Mucosa of descending colon (tissue), 3 donors: ENCODE measurements at regions not wholly inside any gene's neighbourhood (a gene's known extent, or its start where the extent isn't known, plus 50 kb on each side); places are given as distances from the start of the nearest gene placed in this dataset.

Source experiments
- ATAC-seq: fragments of 200-7000 bp; cut with Tn5 transposase; one replicate; pipeline ENCODE4 v1.9.1; 2020; ENCODE audit warnings: mild to moderate bottlenecking, moderate library complexity
- DNase-seq, 3 donors: peaks; one replicate each; pipeline ENCODE4 v3.0.0-alpha.2; 2020
- H3K36me3 ChIP-seq: fragments of 200-600 bp; one replicate; pipeline ENCODE4 v1.8.0; 2021; ENCODE audit warnings: low read depth, mild to moderate bottlenecking
- H3K4me1 ChIP-seq: fragments of 200-600 bp; one replicate; pipeline ENCODE4 v1.8.0; 2021; ENCODE audit warnings: low read depth, mild to moderate bottlenecking
- H3K4me3 ChIP-seq: fragments of 200-600 bp; one replicate; pipeline ENCODE4 v1.8.0; 2021; ENCODE audit warnings: mild to moderate bottlenecking
- H3K9me3 ChIP-seq: fragments of 200-600 bp; one replicate; pipeline ENCODE4 v1.8.0; 2021; ENCODE audit warnings: mild to moderate bottlenecking
- intact Hi-C, 2 donors: fragments of 100-400 bp; cut with DNase I in 1 of 2; cut with micrococcal nuclease in 1 of 2; formaldehyde crosslinking; loops; one replicate each; pipeline versions ENCODE4 v1.11.0 to v1.11.1; 2022; cut with DNase I, micrococcal nuclease
- TF ChIP-seq, protein P1 (sequence below): fragments of 200-600 bp; IDR thresholded peaks from one replicate; pipeline ENCODE4 v1.8.0; 2022; ENCODE audit warnings: antibody characterized with exemption, mild to moderate bottlenecking
- donor health status: DM: no; HTN: no; CAD: no; lungs with moderate emphysema.
- donor health status: DM: no; HTN: no; CAD: no.
- donor health status: DM: no; HTN: yes; CAD: no.

DNA sequence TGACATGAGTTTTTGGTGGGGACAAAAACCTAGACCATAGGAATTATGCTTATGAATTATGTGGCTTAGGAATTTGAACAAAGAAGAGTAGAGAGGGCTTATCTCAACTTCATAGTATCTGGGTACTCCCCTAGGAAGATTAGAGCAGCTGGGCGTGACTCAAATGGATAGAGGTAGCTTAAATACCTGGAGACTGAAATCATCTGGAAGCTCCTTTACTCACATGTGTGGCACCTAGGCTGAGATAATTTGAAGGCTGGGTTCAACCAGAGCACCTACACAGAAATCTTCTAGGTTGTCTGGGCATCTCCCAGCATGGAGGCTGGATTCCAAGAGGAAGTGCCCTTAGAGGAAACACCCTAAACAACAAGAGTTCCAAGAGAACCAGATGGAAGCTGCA is 393.9 kb downstream of the ADAMTS20 start:
- TF ChIP-seq, protein P1, sequence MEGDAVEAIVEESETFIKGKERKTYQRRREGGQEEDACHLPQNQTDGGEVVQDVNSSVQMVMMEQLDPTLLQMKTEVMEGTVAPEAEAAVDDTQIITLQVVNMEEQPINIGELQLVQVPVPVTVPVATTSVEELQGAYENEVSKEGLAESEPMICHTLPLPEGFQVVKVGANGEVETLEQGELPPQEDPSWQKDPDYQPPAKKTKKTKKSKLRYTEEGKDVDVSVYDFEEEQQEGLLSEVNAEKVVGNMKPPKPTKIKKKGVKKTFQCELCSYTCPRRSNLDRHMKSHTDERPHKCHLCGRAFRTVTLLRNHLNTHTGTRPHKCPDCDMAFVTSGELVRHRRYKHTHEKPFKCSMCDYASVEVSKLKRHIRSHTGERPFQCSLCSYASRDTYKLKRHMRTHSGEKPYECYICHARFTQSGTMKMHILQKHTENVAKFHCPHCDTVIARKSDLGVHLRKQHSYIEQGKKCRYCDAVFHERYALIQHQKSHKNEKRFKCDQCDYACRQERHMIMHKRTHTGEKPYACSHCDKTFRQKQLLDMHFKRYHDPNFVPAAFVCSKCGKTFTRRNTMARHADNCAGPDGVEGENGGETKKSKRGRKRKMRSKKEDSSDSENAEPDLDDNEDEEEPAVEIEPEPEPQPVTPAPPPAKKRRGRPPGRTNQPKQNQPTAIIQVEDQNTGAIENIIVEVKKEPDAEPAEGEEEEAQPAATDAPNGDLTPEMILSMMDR: no peak
- Histone ChIP-seq H3K9me3 (peaks cover 11% of the 10 kb centered on the region), H3K4me3 (no peak overlapping the region), H3K36me3 (no peaks in the 10 kb centered on the region), H3K4me1 (no peaks in the 10 kb centered on the region)
- intact Hi-C loops: no loop called here
- DNase-seq (no peak), ATAC-seq (no peak)

DNA sequence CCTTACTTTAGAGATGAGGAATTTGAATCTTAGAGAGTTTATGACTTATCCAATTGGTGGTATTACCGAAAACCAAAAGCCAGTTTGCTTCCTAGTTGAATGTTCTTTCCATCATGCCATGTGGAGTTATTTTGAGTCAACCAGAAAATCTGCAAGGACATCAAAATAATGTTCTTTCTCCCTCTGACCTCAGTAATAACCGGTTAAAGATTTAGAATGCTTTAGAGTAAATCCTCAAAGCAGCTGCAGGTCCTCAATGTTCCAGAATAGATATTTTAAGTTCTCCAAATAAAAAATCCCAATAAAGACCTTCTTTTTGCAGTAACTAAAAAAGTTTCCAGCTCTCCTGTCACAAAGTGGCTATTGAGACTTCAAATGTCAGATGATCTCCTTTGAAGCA is 396.6 kb downstream of the ADAMTS20 start:
- no peaks in the 10 kb centered on the region for H3K36me3 ChIP-seq
- H3K4me1 ChIP-seq: no peaks in the 10 kb centered on the region
- TF ChIP-seq, protein P1: no peak
- no peak overlapping the region for H3K4me3 ChIP-seq
- ATAC-seq (no peak), DNase-seq (no peak)
- intact Hi-C loops: no loop called here
- H3K9me3 ChIP-seq: peaks cover 9% of the 10 kb centered on the region

DNA sequence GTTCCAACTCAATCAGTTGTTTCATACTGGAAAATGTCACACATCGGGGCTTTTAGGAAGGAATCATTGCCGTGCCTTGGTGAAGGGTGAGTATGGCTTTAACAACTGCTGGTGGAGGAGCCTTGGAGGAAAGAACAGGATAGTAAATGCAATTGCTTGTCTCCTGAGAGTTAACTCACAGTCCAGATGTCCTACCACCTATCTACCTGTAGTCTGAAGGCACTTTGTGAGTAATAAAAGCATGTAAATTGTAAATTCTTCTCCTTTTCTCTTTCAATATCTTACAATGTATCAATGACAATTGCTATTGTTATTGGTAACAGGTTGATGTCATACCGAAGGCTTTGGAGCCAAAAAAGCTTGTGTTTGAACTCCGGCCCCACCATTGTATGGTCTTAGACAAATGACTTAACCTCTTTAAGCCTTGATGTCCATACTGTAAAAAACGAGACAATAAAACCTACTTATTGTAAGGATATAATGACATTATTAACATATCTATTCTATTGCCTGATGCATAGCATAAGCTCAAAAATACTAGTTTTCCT is 397.4 kb downstream of the ADAMTS20 start:
- ATAC-seq (no peak), DNase-seq (no peak)
- Histone ChIP-seq H3K9me3 (peaks cover 9% of the 10 kb centered on the region), H3K36me3 (no peaks in the 10 kb centered on the region), H3K4me3 (no peak overlapping the region), H3K4me1 (no peaks in the 10 kb centered on the region)
- TF ChIP-seq, protein P1: no peak
- intact Hi-C loops: no loop called here

DNA sequence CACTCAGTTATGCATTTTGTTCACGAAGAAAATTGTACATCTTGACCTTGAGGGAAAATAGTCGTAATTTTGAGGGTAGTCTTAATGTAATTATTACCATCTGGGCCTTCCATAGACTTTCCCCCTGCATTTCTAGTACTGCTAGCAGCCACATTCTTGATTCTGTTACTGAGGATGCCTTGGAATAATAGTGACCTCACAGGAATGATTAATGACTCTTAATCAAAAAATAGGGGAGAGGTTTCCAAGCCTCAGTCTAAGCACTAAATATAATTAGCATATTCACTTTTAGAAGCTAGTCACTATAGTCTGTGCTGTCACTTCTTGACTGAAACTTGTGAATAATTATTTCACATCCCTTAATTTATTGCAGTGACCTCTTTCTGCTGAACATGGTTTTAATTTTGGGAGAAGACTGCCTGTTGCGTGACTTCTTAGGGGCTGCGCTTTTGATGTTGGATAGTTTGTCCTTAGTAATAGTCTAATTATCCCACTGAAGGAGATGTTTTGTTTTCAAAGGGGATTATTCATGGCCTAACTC is 400.5 kb downstream of the ADAMTS20 start:
- Histone ChIP-seq H3K4me1 (no peaks in the 10 kb centered on the region), H3K9me3 (peaks cover 9% of the 10 kb centered on the region), H3K36me3 (no peaks in the 10 kb centered on the region), H3K4me3 (no peak overlapping the region)
- no peak for DNase-seq
- ATAC-seq: no peak
- intact Hi-C loops: no loop called here
- TF ChIP-seq, protein P1: no peak

DNA sequence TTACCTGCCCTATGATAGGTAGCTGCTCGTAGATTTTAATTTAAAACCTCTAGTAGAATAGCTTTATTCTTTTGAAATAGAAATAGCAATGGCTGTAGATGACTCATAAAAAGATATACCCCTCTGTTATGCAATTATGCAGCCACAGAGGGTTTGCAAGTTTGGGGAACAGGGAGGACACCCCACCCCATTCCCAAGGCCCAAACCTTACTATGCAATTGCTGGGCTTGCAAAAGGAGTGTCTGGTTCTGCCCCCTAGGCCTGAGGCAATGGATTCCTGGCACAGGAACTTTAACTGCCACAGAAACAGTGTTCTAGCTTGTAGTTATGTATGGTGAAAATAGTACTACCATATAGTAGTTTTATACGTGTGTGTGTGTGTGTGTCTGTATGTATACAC is 403.3 kb downstream of the ADAMTS20 start:
- intact Hi-C loops: no loop called here
- Histone ChIP-seq H3K4me3 (no peak overlapping the region), H3K9me3 (peaks cover 6% of the 10 kb centered on the region), H3K4me1 (no peaks in the 10 kb centered on the region), H3K36me3 (no peaks in the 10 kb centered on the region)
- TF ChIP-seq, protein P1: no peak
- ATAC-seq (no peak), DNase-seq (no peak)

DNA sequence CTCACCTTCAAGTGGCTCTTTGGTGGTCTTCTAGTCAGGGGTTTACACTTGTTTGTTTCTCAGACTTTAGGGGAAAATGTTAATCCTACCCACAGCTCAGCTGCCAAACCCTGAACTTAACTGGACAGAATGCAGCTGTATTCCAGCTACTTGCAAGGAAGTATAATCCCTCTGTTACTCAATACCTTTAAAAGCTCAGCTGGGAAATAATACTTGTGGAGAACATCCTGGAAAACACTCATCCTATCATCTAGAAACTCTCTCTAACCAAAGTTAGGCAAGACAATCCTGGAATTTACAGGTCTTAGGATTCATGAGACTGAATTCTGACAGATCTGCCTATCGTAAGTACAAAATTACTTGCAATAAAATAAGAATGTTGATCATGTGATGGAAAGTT is 404.1 kb downstream of the ADAMTS20 start:
- TF ChIP-seq, protein P1: no peak
- intact Hi-C loops: no loop called here
- H3K4me1 ChIP-seq: no peaks in the 10 kb centered on the region
- peaks cover 2% of the 10 kb centered on the region for H3K9me3 ChIP-seq
- no peak overlapping the region for H3K4me3 ChIP-seq
- no peaks in the 10 kb centered on the region for H3K36me3 ChIP-seq
- ATAC-seq: no peak
- no peak for DNase-seq
